ENCODE measurements at regions not wholly inside any gene's neighbourhood (a gene's known extent, or its start where the extent isn't known, plus 50 kb on each side); places are given as distances from the start of the nearest gene placed in this dataset.

- TF ChIP-seq POLR2AphosphoS5 (IDR thresholded peaks at IDR 0.05; ENCODE audit: low read depth, low read length) (no peak), TAF1 (IDR thresholded peaks at IDR 0.05; ENCODE audit: borderline replicate concordance, insufficient read depth, low read length) (no peak), FOXP2 (optimal IDR thresholded peaks at IDR 0.05; ENCODE audit: borderline replicate concordance, extremely low read depth, extremely low read length, insufficient read depth) (no peak), SIN3A (IDR thresholded peaks at IDR 0.05; ENCODE audit: borderline replicate concordance, insufficient read depth, low read length) (no peak)
These were observed 174.5 kb downstream of the MRPL14 start for GRCh38 chr6:43952746-43953145.

- TF ChIP-seq, protein P1, sequence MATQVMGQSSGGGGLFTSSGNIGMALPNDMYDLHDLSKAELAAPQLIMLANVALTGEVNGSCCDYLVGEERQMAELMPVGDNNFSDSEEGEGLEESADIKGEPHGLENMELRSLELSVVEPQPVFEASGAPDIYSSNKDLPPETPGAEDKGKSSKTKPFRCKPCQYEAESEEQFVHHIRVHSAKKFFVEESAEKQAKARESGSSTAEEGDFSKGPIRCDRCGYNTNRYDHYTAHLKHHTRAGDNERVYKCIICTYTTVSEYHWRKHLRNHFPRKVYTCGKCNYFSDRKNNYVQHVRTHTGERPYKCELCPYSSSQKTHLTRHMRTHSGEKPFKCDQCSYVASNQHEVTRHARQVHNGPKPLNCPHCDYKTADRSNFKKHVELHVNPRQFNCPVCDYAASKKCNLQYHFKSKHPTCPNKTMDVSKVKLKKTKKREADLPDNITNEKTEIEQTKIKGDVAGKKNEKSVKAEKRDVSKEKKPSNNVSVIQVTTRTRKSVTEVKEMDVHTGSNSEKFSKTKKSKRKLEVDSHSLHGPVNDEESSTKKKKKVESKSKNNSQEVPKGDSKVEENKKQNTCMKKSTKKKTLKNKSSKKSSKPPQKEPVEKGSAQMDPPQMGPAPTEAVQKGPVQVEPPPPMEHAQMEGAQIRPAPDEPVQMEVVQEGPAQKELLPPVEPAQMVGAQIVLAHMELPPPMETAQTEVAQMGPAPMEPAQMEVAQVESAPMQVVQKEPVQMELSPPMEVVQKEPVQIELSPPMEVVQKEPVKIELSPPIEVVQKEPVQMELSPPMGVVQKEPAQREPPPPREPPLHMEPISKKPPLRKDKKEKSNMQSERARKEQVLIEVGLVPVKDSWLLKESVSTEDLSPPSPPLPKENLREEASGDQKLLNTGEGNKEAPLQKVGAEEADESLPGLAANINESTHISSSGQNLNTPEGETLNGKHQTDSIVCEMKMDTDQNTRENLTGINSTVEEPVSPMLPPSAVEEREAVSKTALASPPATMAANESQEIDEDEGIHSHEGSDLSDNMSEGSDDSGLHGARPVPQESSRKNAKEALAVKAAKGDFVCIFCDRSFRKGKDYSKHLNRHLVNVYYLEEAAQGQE (IDR thresholded peaks at IDR 0.05; ENCODE audit: insufficient read depth in 1 of 2, low read depth in 2 of 2, low read length in 2 of 2), result no peak
- TF ChIP-seq TAF1 (IDR thresholded peaks at IDR 0.05; ENCODE audit: borderline replicate concordance, insufficient read depth, low read length) (no peak), POLR2AphosphoS5 (IDR thresholded peaks at IDR 0.05; ENCODE audit: low read depth, low read length) (no peak), FOXP2 (optimal IDR thresholded peaks at IDR 0.05; ENCODE audit: borderline replicate concordance, extremely low read depth, extremely low read length, insufficient read depth) (no peak), SIN3A (IDR thresholded peaks at IDR 0.05; ENCODE audit: borderline replicate concordance, insufficient read depth, low read length) (no peak)
These were observed 175.2 kb downstream of the MRPL14 start for GRCh38 chr6:43951756-43952675.

GRCh38 chr6:43951063-43951755 is 176.0 kb downstream of the MRPL14 start:
- TF ChIP-seq FOXP2 (optimal IDR thresholded peaks at IDR 0.05; ENCODE audit: borderline replicate concordance, extremely low read depth, extremely low read length, insufficient read depth), result peak; percentile 58
- TF ChIP-seq, protein P1 (IDR thresholded peaks at IDR 0.05; ENCODE audit: insufficient read depth in 1 of 2, low read depth in 2 of 2, low read length in 2 of 2), result no peak

- TF ChIP-seq TAF1 (IDR thresholded peaks at IDR 0.05; ENCODE audit: borderline replicate concordance, insufficient read depth, low read length), result no peak
- no peak for TF ChIP-seq FOXP2 (optimal IDR thresholded peaks at IDR 0.05; ENCODE audit: borderline replicate concordance, extremely low read depth, extremely low read length, insufficient read depth)
- TF ChIP-seq SIN3A (IDR thresholded peaks at IDR 0.05; ENCODE audit: borderline replicate concordance, insufficient read depth, low read length), result no peak
- TF ChIP-seq, protein P1 (IDR thresholded peaks at IDR 0.05; ENCODE audit: insufficient read depth in 1 of 2, low read depth in 2 of 2, low read length in 2 of 2), result no peak
- no peak for TF ChIP-seq POLR2AphosphoS5 (IDR thresholded peaks at IDR 0.05; ENCODE audit: low read depth, low read length)
These were observed 176.6 kb downstream of the MRPL14 start for GRCh38 chr6:43950731-43951062.

DNA sequence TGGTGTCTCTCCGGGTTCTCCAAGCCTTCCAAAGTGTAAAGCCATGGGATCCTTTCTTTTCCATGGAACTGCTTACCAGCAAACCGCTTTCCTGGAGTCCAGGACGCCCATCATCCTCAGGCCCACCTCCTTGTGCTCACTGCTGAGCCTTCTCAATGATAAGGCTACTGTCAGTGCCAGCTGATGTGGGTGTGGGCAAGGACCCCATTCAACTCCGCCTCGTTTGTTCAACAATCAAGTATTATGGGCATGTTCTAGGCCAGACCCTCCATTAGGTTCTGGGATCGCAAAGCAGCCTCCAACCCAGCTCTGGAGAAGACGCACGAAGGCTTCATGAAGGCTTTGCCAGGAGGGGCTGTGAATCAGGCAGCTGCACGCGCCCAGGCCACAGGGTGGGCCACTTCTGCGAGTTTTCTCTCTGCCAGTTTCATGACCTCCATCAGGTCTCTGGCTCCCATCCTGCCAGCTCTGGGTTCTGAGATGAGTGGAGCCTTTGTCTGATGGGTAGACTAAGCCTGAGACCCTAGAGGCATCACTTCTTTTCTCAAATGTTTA is 177.1 kb downstream of the MRPL14 start:
- TF ChIP-seq, protein P1 (IDR thresholded peaks at IDR 0.05; ENCODE audit: insufficient read depth in 1 of 2, low read depth in 2 of 2, low read length in 2 of 2), result no peak
- TF ChIP-seq POLR2AphosphoS5 (IDR thresholded peaks at IDR 0.05; ENCODE audit: low read depth, low read length) (no peak), FOXP2 (optimal IDR thresholded peaks at IDR 0.05; ENCODE audit: borderline replicate concordance, extremely low read depth, extremely low read length, insufficient read depth) (no peak), SIN3A (IDR thresholded peaks at IDR 0.05; ENCODE audit: borderline replicate concordance, insufficient read depth, low read length) (no peak), TAF1 (IDR thresholded peaks at IDR 0.05; ENCODE audit: borderline replicate concordance, insufficient read depth, low read length) (no peak)

Measured in PFSK-1 (cell line).